Gastroesophageal sphincter (tissue), 4 donors: ENCODE measurements at regions not wholly inside any gene's neighbourhood (a gene's known extent, or its start where the extent isn't known, plus 50 kb on each side); places are given as distances from the start of the nearest gene placed in this dataset.
"Not testable (repeated sequence)": the region's sequence is repeated elsewhere in the genome, so short reads cannot be mapped to it uniquely, and the experiment has no call there.

Experiments used
- ATAC-seq: fragments of 150-250 bp; one replicate; pipeline ENCODE4 v1.9.1; 2016; ENCODE audit warnings: mild to moderate bottlenecking, moderate library complexity
- H3K27ac ChIP-seq, 4 donors: fragments of 200-600 bp; sonication (generic) in 3 of 4; 1 replicate in 3 of 4; 2 replicates in 1 of 4; pipeline ENCODE4 v1.5.1; 2016 to 2019
- H3K27me3 ChIP-seq: fragments of 200-600 bp; sonication (generic); one replicate; pipeline ENCODE4 v1.5.1; 2019
- H3K36me3 ChIP-seq, 2 donors: fragments of 200-600 bp; sonication (generic); one replicate each; pipeline ENCODE4 v1.5.1; 2019; ENCODE audit warnings: control low read depth in 1 of 2
- H3K4me1 ChIP-seq, 3 donors: fragments of 200-600 bp; sonication (generic); 1 replicate in 2 of 3; 2 replicates in 1 of 3; pipeline ENCODE4 v1.5.1; 2016 to 2019; ENCODE audit warnings: control low read depth in 2 of 3
- H3K4me3 ChIP-seq, 2 donors: fragments of 200-600 bp; sonication (generic); one replicate each; pipeline ENCODE4 v1.5.1; 2019; ENCODE audit warnings: mild to moderate bottlenecking in 1 of 2, moderate library complexity in 1 of 2
- H3K9me3 ChIP-seq, 3 donors: fragments of 200-600 bp; sonication (generic); one replicate each; pipeline ENCODE4 v1.5.1; 2017 to 2019; ENCODE audit warnings: control low read depth in 2 of 3
- EP300 ChIP-seq: sonication (generic); formaldehyde crosslinking; IDR thresholded peaks from one replicate; pipeline ENCODE4 v1.6.1; 2017; ENCODE audit warnings: antibody characterized with exemption, mild to moderate bottlenecking
- POLR2A ChIP-seq, 2 donors: fragments of 450-650 bp; IDR thresholded peaks; one replicate each; pipeline ENCODE4 v1.6.1; 2017; ENCODE audit warnings: antibody characterized with exemption in 2 of 2, mild to moderate bottlenecking in 2 of 2, moderate library complexity in 1 of 2
- POLR2AphosphoS5 ChIP-seq: sonication (generic); formaldehyde crosslinking; IDR thresholded peaks from one replicate; pipeline ENCODE4 v1.6.1; 2017; ENCODE audit warnings: antibody characterized with exemption
- WGBS, 2 donors: methylation state at CpG; one replicate each; pipeline ENCODE4 v1.1.5; 2018; ENCODE audit warnings: low coverage in 1 of 2; 5-methylcytosine and 5-hydroxymethylcytosine counted together
- TF ChIP-seq, protein P1 (sequence below), 4 experiments: fragments of 200-600 bp in 2 of 4; fragments of 450-650 bp in 2 of 4; sonication (generic) in 1 of 4; IDR thresholded peaks; one replicate each; pipeline ENCODE4 v1.5.1; 2017 to 2019; ENCODE audit warnings: antibody characterized with exemption in 4 of 4, mild to moderate bottlenecking in 2 of 4, moderate library complexity in 2 of 4

DNA sequence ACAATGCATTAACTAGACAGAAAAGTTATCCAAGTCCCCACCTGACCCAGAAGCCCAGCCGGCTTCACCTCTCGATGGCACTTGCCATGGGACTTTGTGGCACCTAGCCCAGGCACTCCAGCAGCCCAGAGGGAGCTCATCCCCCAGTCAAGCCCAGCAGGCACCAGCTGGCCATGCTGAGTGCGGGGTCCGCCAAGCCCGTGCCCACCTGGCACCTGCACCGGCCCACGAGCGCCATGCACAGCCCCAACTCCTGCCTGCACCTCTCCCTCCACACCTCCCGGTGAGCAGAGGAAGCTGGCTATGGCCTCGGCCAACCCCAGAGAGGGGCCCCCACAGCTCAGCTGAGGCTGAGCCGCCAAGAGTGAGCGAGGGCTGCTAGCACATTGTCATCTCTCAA is 1759.1 kb downstream of the OLFM4 start:
- ATAC-seq = no peak
- peaks cover 0 to 8% (median 0%) of the 10 kb centered on the region in 3 donors for H3K9me3 ChIP-seq
- H3K27me3 ChIP-seq = no peaks in the 10 kb centered on the region
- H3K4me3 ChIP-seq = no peak overlapping the region
- 98 to 100% methylated on average over 2 to 4 of the region's 12 CpGs for WGBS, 2 donors
- H3K4me1 ChIP-seq = no peaks in the 10 kb centered on the region
- H3K36me3 ChIP-seq = no peaks in the 10 kb centered on the region
- no peak overlapping the region for H3K27ac ChIP-seq
- TF ChIP-seq POLR2A (IDR thresholded peaks at IDR 0.05) (no peak), EP300 (no peak), POLR2AphosphoS5 (no peak)
- TF ChIP-seq, protein P1, sequence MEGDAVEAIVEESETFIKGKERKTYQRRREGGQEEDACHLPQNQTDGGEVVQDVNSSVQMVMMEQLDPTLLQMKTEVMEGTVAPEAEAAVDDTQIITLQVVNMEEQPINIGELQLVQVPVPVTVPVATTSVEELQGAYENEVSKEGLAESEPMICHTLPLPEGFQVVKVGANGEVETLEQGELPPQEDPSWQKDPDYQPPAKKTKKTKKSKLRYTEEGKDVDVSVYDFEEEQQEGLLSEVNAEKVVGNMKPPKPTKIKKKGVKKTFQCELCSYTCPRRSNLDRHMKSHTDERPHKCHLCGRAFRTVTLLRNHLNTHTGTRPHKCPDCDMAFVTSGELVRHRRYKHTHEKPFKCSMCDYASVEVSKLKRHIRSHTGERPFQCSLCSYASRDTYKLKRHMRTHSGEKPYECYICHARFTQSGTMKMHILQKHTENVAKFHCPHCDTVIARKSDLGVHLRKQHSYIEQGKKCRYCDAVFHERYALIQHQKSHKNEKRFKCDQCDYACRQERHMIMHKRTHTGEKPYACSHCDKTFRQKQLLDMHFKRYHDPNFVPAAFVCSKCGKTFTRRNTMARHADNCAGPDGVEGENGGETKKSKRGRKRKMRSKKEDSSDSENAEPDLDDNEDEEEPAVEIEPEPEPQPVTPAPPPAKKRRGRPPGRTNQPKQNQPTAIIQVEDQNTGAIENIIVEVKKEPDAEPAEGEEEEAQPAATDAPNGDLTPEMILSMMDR (IDR thresholded peaks at IDR 0.05) = no peak

DNA sequence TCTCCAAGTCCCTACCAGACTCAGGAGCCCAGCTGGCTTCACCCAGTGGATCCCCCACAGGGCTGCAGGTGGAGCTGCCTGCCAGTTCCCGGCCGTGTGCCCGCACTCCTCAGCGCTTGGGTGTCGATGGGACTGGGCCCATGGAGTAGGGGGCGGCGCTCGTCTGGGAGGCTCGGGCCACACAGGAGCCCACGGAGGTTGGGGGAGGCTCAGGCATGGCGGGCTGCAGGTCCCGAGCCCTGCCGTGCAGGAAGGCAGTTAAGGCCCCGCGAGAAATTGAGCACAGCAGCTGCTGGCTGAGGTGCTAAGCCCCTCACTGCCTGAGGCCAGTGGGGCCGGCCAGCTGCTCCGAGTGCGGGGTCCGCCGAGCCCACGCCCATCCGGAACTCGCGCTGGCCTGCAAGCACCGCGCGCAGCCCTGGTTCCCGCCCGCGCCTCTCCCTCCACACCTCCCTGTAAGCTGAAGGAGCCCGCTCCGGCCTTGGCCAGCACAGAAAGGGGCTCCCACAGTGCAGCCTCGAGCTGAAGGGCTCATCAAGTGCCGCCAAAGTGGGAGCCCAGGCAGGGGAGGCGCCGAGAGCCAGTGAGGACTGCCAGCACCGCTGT is 1771.1 kb downstream of the OLFM4 start:
- Histone ChIP-seq H3K9me3 (no peaks in the 10 kb centered on the region), H3K27ac (no peak overlapping the region), H3K36me3 (no peaks in the 10 kb centered on the region), H3K27me3 (no peaks in the 10 kb centered on the region), H3K4me1 (no peaks in the 10 kb centered on the region), H3K4me3 (no peak overlapping the region)
- no peak for ATAC-seq
- WGBS, 2 donors = no CpG with 5 or more reads among the region's 37 CpGs
- TF ChIP-seq EP300 (no peak), POLR2A (IDR thresholded peaks at IDR 0.05) (no peak), POLR2AphosphoS5 (no peak)
- TF ChIP-seq, protein P1 (IDR thresholded peaks at IDR 0.05) = no peak

DNA sequence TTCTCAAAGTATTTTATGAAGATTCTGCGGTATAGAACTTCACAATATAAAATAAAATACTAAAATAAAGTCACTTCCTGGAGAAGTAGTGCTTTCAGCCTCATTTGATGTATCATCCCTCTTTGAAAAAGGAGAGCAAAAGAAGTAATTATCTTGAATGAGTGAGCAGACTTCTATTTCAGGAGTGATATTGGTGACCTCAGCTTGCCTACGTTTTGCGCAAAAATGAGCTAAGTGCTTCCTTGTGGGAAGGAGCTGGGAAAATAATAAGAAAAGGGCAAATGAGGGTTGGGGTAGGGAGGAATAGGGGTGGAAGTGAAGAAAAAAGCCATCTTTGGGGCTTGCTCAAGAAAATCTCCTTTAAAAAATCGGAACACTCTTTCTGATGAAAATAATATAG is 1773.6 kb downstream of the OLFM4 start:
- WGBS, 2 donors = 84 to 89% methylated on average over 4 of the region's 4 CpGs

DNA sequence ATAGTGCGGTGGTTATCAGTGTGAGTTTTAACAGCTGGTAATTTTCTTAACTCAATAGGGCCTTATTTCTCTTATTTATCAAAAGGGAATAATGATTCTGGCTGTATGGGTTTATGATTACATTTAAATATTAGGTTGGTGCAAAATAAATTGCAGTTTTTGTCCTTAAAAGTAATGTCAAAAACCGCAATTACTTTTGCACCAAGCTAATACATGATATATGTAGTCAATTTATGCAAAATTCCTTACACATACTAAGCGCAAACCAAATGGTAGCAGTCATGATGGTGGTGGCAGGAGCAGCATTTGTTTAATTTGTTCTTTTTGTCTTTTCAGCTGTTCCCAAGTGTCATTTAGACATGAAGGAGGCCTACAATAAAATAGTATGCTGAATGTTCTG is 1777.1 kb downstream of the OLFM4 start:
- no peak for TF ChIP-seq POLR2A (IDR thresholded peaks at IDR 0.05)
- TF ChIP-seq, protein P1 (IDR thresholded peaks at IDR 0.05) = no peak
- no peak for TF ChIP-seq POLR2AphosphoS5
- no peak for TF ChIP-seq EP300
- Histone ChIP-seq H3K27ac (no peak overlapping the region), H3K36me3 (no peaks in the 10 kb centered on the region), H3K4me1 (no peaks in the 10 kb centered on the region), H3K27me3 (no peaks in the 10 kb centered on the region), H3K9me3 (no peaks in the 10 kb centered on the region), H3K4me3 (no peak overlapping the region)
- 82 to 88% methylated on average over 3 of the region's 3 CpGs for WGBS, 2 donors
- ATAC-seq = no peak

More for the DNA sequence above, 1773.6 kb downstream of the OLFM4 start:
- Histone ChIP-seq H3K4me1 (no peaks in the 10 kb centered on the region), H3K9me3 (no peaks in the 10 kb centered on the region), H3K27me3 (no peaks in the 10 kb centered on the region), H3K36me3 (no peaks in the 10 kb centered on the region), H3K4me3 (no peak overlapping the region), H3K27ac (no peak overlapping the region)
- TF ChIP-seq EP300 (no peak), POLR2A (IDR thresholded peaks at IDR 0.05) (no peak), POLR2AphosphoS5 (no peak)
- TF ChIP-seq, protein P1 (IDR thresholded peaks at IDR 0.05) = no peak
- no peak for ATAC-seq

DNA sequence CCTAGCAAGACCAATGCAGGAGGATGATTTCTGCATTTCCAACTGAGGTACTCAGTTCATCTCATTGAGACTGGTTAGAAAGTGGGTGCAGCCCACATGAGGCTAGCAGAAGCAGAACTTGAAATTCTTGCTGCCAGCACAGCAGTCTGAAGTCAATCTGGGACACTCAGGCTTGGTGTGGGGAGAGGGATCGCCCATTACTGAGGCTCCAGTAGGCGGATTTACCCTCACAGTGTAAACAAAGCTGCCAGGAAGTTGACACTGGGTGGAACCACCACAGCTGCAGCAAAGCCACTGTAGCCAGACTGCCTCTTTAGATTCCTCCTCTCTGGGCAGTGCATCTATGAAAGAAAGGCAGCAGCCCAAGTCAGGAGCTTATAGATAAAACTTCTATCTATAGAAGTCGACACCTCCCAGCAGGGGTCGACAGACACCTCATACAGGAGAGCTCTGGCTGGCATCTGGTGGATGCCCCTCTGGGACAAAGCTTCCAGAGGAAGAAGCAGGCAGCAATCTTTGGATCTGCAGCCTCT is 1793.4 kb downstream of the OLFM4 start:
- H3K27ac ChIP-seq, H3K4me1 ChIP-seq, ATAC-seq, H3K27me3 ChIP-seq, H3K4me3 ChIP-seq, H3K9me3 ChIP-seq, H3K36me3 ChIP-seq: not testable (repeated sequence)
- 20% methylated on average over 2 of the region's 4 CpGs; no CpG with 5 or more reads in 1 of the 2 donors for whole genome bisulfite sequencing, 2 donors

DNA sequence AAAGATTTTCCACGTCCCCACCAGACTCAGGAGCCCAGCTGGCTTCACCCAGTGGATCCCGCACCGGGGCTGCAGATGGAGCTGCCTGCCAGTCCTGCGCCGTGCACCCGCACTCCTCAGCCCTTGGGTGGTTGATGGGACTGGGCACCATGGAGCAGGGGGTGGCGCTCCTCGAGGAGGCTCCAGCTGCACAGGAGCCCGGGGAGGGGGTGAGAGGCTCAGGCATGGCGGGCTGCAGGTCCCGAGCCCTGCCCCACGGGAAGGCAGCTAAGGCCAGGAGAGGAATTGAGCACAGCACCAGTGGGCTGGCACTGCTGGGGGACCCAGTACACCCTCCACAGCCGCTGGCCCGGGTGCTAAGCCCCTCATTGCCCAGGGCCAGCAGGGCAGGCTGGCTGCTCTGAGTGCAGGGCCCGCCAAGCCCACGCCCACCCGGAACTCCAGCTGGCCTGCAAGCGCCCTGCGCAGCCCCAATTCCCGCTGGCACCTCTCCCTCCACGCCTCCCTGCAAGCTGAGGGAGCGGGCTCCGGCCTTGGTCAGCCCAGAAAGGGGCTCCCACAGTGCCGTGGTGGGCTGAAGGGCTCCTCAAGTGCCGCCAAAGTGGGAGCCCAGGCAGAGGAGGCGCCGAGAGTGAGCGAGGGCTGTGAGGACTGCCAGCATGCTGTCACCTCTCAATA is 1800.9 kb downstream of the OLFM4 start:
- ATAC-seq = not testable (repeated sequence)

More for the DNA sequence above, 1800.9 kb downstream of the OLFM4 start:
- H3K4me3 ChIP-seq, H3K9me3 ChIP-seq, H3K27ac ChIP-seq, H3K4me1 ChIP-seq, H3K27me3 ChIP-seq, H3K36me3 ChIP-seq: not testable (repeated sequence)
- 88 to 100% methylated on average over 4 of the region's 28 CpGs for WGBS, 2 donors
